Erythroblast (primary cell): ENCODE measurements at regions not wholly inside any gene's neighbourhood (a gene's known extent, or its start where the extent isn't known, plus 50 kb on each side); places are given as distances from the start of the nearest gene placed in this dataset.

Experiments
- GATA1 ChIP-seq: IDR thresholded peaks from 2 replicates; pipeline ENCODE4 v1.6.1; 2011; ENCODE audit warnings: low read depth, mild to moderate bottlenecking, control low read depth, low read length, moderate library complexity
- POLR2A ChIP-seq: IDR thresholded peaks from 2 replicates; pipeline ENCODE4 v1.6.1; 2011; ENCODE audit warnings: mild to moderate bottlenecking, low read length

GRCh38 chr5:143557061-143557818 is 153.8 kb upstream of the NR3C1 start:
- TF ChIP-seq POLR2A (no peak), GATA1 (no peak)
